ENCODE measurements at regions not wholly inside any gene's neighbourhood (a gene's known extent, or its start where the extent isn't known, plus 50 kb on each side); places are given as distances from the start of the nearest gene placed in this dataset.

GRCh38 chr14:82112210-82112839 lies 578.7 kb upstream of the SEL1L start:
- no peak for DNase-seq (ENCODE audit: low spot score)
- no peak for TF ChIP-seq CTCF (IDR thresholded peaks at IDR 0.05; ENCODE audit: borderline replicate concordance, control extremely low read depth, extremely low read depth, insufficient read depth, missing control alignments)
- in situ Hi-C loops (cut with MboI; ENCODE audit: low sequenced_read_pairs, unreplicated experiment), result no loop called here

- in situ Hi-C loops (cut with MboI; ENCODE audit: low sequenced_read_pairs, unreplicated experiment), result no loop called here
- TF ChIP-seq CTCF (IDR thresholded peaks at IDR 0.05; ENCODE audit: borderline replicate concordance, control extremely low read depth, extremely low read depth, insufficient read depth, missing control alignments), result no peak
Observed at GRCh38 chr14:82113007-82113406, 579.4 kb upstream of the SEL1L start.

GRCh38 chr14:82113710-82114109 lies 580.1 kb upstream of the SEL1L start:
- no peak for DNase-seq (ENCODE audit: low spot score)
- TF ChIP-seq CTCF (IDR thresholded peaks at IDR 0.05; ENCODE audit: borderline replicate concordance, control extremely low read depth, extremely low read depth, insufficient read depth, missing control alignments), result no peak
- in situ Hi-C loops (cut with MboI; ENCODE audit: low sequenced_read_pairs, unreplicated experiment), result no loop called here

More at GRCh38 chr14:82113007-82113406, 579.4 kb upstream of the SEL1L start:
- no peak for DNase-seq (ENCODE audit: low spot score)

GRCh38 chr14:82116721-82117120 lies 583.1 kb upstream of the SEL1L start:
- no peak for TF ChIP-seq CTCF (IDR thresholded peaks at IDR 0.05; ENCODE audit: borderline replicate concordance, control extremely low read depth, extremely low read depth, insufficient read depth, missing control alignments)

GRCh38 chr14:82122655-82123054 lies 589.0 kb upstream of the SEL1L start:
- in situ Hi-C loops (cut with MboI; ENCODE audit: low sequenced_read_pairs, unreplicated experiment), result no loop called here
- TF ChIP-seq CTCF (IDR thresholded peaks at IDR 0.05; ENCODE audit: borderline replicate concordance, control extremely low read depth, extremely low read depth, insufficient read depth, missing control alignments), result no peak

More at GRCh38 chr14:82116721-82117120, 583.1 kb upstream of the SEL1L start:
- no peak for DNase-seq (ENCODE audit: low spot score)
- in situ Hi-C loops (cut with MboI; ENCODE audit: low sequenced_read_pairs, unreplicated experiment), result no loop called here

GRCh38 chr14:82124511-82124910 lies 590.9 kb upstream of the SEL1L start:
- DNase-seq (ENCODE audit: low spot score), result no peak
- no peak for TF ChIP-seq CTCF (IDR thresholded peaks at IDR 0.05; ENCODE audit: borderline replicate concordance, control extremely low read depth, extremely low read depth, insufficient read depth, missing control alignments)
- in situ Hi-C loops (cut with MboI; ENCODE audit: low sequenced_read_pairs, unreplicated experiment), result no loop called here

More at GRCh38 chr14:82122655-82123054, 589.0 kb upstream of the SEL1L start:
- DNase-seq (ENCODE audit: low spot score), result no peak

Data from GM13976 (cell line).